IPS DF 6.9 (cell line): ENCODE measurements at regions not wholly inside any gene's neighbourhood (a gene's known extent, or its start where the extent isn't known, plus 50 kb on each side); places are given as distances from the start of the nearest gene placed in this dataset.

Source experiments
- DNase-seq: peaks from one replicate; pipeline ENCODE4 v3.0.0-alpha.2; 2013; ENCODE audit warnings: low read depth, low spot score
- H3K27ac ChIP-seq: one replicate; pipeline ENCODE4 v1.5.1; 2013; ENCODE audit warnings: low read length, control low read depth
- H3K27me3 ChIP-seq: 2 replicates; pipeline ENCODE4 v1.6.1; 2013; ENCODE audit warnings: mild to moderate bottlenecking, low read length; ENCODE audit not compliant: control insufficient read depth, insufficient read depth
- H3K36me3 ChIP-seq: 2 replicates; pipeline ENCODE4 v1.6.1; 2013; ENCODE audit warnings: low read length; ENCODE audit not compliant: control insufficient read depth, insufficient read depth
- H3K4me1 ChIP-seq: 2 replicates; pipeline ENCODE4 v1.6.1; 2013; ENCODE audit warnings: low read length; ENCODE audit not compliant: control insufficient read depth, insufficient read depth
- H3K4me3 ChIP-seq: 2 replicates; pipeline ENCODE4 v1.5.1; 2013; ENCODE audit warnings: mild to moderate bottlenecking, low read length
- H3K9me3 ChIP-seq: 2 replicates; pipeline ENCODE4 v1.6.1; 2013; ENCODE audit warnings: low read length, inconsistent platforms; ENCODE audit not compliant: control insufficient read depth, insufficient read depth
- WGBS: extraction: QIAGEN DNeasy Blood & Tissue Kit; methylation state at CpG from one replicate; pipeline ENCODE4 v1.1.7; 2013; ENCODE audit warnings: mixed read lengths, missing lambda C conversion rate; ENCODE audit not compliant: insufficient read length, insufficient coverage; 5-methylcytosine and 5-hydroxymethylcytosine counted together

DNA sequence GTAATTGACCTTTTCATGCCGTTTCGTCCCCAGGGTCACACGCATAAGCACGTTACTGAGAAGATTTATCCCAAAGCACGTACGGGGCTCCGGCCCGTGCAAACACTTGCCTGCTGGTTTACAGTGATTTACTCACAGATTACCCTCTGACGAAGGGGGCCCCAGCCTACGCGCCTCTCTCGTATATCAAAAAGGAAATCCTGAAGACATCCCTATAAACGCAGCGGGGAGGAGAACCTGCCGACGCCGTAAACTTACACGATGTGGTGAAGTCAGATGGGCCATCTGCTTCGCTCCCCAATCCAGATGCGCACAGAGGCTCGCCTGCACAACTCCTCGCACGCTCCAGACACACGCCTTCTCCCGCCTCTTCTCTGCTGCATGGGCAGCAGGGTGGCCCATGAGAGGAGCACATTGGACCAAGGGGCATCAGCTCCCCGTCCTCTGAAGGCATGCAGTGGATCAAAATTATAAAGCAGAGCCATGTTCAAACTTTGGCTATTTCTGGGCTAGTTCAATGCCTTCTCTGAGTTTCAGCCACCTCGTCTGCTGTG, 123.6 kb downstream of the MN1 start:
- H3K27me3 ChIP-seq, result no peaks in the 10 kb centered on the region
- H3K4me1 ChIP-seq, result peaks cover 6% of the 10 kb centered on the region
- no peak for DNase-seq
- H3K9me3 ChIP-seq, result no peaks in the 10 kb centered on the region
- no CpG with 5 or more reads among the region's 27 CpGs for WGBS
- H3K27ac ChIP-seq, result no peak overlapping the region
- peaks cover 5% of the 10 kb centered on the region; the same call in 1 of the 2 replicates for H3K36me3 ChIP-seq
- H3K4me3 ChIP-seq, result no peak overlapping the region

DNA sequence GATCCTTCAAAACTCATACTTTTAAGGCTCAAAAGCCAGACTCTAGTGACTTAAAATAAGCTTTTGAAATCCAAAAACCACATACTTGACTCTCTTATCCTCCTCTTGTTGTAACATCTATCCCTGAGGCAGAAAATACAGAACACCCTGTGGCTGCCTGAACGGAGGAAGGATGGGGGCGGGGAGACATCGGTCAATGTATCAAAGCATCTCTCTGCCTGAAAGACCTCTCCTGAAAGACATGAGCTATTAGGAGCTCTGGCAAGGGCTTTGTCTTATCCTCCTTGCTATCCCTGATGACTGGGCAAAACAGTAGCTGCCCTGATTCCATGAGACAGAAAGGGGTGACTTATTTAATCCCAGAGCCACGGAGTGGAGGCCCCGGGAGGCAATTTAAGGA, 122.4 kb downstream of the MN1 start:
- DNase-seq, result no peak
- Histone ChIP-seq H3K9me3 (no peaks in the 10 kb centered on the region), H3K27ac (no peak overlapping the region), H3K4me3 (no peak overlapping the region), H3K27me3 (no peaks in the 10 kb centered on the region), H3K4me1 (peaks cover 6% of the 10 kb centered on the region), H3K36me3 (peaks cover 5% of the 10 kb centered on the region; the same call in 1 of the 2 replicates)
- no CpG with 5 or more reads among the region's 5 CpGs for WGBS

DNA sequence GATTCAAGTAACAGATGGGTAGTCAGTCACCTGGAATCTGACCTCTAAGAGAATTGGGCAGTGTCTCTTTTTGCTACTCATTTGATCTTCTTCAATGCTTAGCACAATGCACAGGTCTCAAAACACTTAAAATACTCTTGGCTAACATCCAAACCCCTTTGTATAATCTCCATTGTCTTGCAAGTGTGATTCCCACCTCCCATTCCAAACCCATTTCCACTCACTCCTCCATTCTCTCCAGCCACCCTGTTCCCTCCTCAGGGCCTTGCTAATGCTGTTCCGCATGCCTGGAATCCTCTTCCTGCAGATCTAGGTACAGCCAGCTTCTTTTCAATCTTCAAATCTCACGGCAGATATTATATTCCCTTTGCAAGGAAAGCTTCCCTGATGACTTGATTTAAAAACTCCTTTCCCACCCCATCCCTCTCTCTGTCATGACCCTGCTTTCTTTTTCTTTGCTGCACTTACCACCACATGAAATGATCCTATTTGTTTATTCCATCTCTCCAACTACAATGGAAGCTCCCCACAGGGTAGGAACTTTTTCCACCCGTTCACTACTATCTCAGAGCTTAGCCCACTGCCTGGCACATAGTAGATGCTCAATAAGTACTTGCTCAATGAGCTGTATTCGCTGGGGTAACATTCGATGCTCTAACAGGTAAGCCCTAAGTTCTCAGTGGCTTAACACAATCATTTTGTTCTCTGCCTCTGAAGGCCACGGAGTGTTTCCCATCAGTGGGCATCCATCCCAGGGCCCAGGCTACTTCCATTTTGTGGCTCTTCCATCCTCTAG, 121.7 kb downstream of the MN1 start:
- DNase-seq, result no peak
- no CpG with 5 or more reads among the region's 6 CpGs for WGBS
- Histone ChIP-seq H3K4me1 (peaks cover 6% of the 10 kb centered on the region), H3K36me3 (peaks cover 5% of the 10 kb centered on the region; the same call in 1 of the 2 replicates), H3K4me3 (no peak overlapping the region), H3K27ac (no peak overlapping the region), H3K27me3 (no peaks in the 10 kb centered on the region), H3K9me3 (no peaks in the 10 kb centered on the region)

DNA sequence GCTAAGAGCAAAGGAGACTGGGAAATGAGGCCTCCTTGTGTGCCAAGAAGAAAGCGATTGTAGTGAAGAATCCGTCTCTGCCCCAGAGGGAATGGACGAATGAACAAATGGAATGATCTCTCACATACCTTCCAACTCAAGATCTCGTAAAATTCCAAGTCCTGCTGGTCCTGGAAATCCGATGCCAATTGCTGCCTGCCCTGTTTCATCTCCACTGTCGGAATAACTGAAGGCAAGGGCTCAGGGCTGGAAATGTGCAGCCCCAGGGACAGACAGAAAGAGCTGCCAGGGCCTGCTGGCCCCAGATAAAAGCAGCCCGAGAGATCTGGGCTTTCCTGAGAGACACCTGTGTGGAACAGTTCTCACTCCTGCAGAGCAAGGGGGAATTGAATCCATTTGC, 120.9 kb downstream of the MN1 start:
- no peaks in the 10 kb centered on the region for H3K9me3 ChIP-seq
- H3K27me3 ChIP-seq, result no peaks in the 10 kb centered on the region
- no peak for DNase-seq
- H3K27ac ChIP-seq, result no peak overlapping the region
- peaks cover 6% of the 10 kb centered on the region for H3K4me1 ChIP-seq
- no CpG with 5 or more reads among the region's 7 CpGs for WGBS
- 0 out of 2 replicates have a peak, but pooled peaks cover 5% of the 10 kb centered on the region for H3K36me3 ChIP-seq
- no peak overlapping the region for H3K4me3 ChIP-seq

DNA sequence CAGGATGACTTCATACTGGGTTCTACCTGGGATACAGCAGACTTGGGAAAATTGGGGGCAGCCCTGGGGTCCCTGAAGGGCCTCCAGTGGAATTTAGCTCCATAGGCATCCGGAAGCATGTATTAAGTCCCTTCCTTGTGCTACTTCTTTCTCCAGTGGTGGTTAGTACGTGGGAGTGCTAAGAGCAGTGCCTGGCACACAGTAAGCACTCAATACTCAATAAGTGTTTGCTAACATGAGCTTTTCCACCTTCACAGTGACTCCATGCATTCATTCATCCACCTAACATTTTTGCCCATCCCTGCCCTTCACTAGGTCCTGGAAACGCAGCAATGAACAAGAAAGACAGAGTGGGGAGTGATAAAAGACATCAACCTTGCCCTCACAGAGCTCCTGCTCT, 120.5 kb downstream of the MN1 start:
- no peak for DNase-seq
- Histone ChIP-seq H3K36me3 (0 out of 2 replicates have a peak, but pooled peaks cover 6% of the 10 kb centered on the region), H3K27ac (no peak overlapping the region), H3K4me3 (no peak overlapping the region), H3K4me1 (peaks cover 6% of the 10 kb centered on the region), H3K9me3 (no peaks in the 10 kb centered on the region), H3K27me3 (no peaks in the 10 kb centered on the region)
- WGBS, result no CpG with 5 or more reads among the region's 3 CpGs

DNA sequence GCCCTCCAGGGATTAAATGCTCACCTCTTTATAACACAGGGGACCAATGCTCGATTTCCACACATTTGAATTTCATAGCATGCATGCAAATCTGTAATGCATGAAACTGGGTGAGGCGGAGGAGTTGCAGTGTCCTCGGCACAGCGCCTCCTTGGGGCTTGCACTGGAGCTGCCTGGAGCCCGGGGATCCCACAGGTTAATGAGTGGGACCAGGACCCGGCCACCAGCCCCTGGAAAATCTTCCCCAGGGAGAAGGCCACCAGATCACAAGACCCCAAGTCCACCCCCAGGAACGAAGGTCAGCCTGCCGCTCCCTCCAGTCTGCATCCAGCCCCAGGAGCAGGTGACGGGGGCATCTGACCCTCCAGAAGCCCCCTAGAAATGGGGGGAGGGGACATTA, 119.1 kb downstream of the MN1 start:
- H3K36me3 ChIP-seq, result 0 out of 2 replicates have a peak, but pooled peaks cover 7% of the 10 kb centered on the region
- no peaks in the 10 kb centered on the region for H3K27me3 ChIP-seq
- no peak for DNase-seq
- no peak overlapping the region for H3K4me3 ChIP-seq
- no peaks in the 10 kb centered on the region for H3K9me3 ChIP-seq
- H3K27ac ChIP-seq, result no peak overlapping the region
- no CpG with 5 or more reads among the region's 9 CpGs for WGBS
- H3K4me1 ChIP-seq, result peaks cover 6% of the 10 kb centered on the region

DNA sequence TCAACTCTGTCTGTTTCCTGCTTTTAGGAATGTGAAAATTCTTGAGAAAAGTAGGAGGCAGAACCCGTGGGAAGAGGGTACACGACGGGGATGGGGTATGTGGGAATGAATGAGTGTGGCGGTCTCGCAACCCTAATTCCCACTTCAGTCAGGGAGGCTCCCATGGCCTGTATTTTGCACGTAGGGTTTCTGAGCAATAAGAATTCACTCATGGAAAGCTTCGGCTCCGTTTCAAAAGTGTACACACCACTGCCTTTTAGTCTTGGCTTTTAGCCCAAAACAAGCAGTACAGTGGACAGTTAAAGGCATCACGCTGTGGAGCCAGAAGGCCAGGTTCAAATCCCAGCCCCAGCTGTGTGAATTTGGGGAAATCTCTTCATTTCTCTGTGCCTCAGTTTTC, 116.7 kb downstream of the MN1 start:
- H3K9me3 ChIP-seq, result no peaks in the 10 kb centered on the region
- H3K27ac ChIP-seq, result no peak overlapping the region
- WGBS, result no CpG with 5 or more reads among the region's 9 CpGs
- peaks cover 4% of the 10 kb centered on the region; the same call in 1 of the 2 replicates for H3K4me1 ChIP-seq
- H3K36me3 ChIP-seq, result 0 out of 2 replicates have a peak, but pooled peaks cover 7% of the 10 kb centered on the region
- H3K27me3 ChIP-seq, result no peaks in the 10 kb centered on the region
- no peak for DNase-seq
- H3K4me3 ChIP-seq, result no peak overlapping the region

DNA sequence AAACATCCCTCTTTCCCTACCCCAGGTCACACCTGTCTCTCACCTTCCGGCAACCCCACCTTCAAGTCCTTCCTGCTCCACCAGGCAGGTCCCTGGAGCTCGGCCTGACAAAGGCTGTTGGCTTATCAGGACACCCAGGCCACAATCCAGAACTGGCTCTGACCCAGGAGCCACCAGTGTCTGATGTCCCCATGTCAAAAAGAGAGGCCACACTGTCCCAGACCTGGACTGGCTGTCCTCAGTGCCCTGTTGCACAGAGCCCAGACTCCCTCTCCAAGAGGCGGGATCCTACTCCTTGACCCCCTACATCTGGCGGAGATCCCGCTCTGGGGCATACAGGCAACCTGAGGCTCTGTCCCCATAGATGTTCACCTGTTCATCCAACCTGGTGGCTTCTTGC, 116.0 kb downstream of the MN1 start:
- no peak overlapping the region for H3K27ac ChIP-seq
- H3K4me1 ChIP-seq, result peaks cover 2% of the 10 kb centered on the region; the same call in 1 of the 2 replicates
- no peak for DNase-seq
- 0 out of 2 replicates have a peak, but pooled peaks cover 7% of the 10 kb centered on the region for H3K36me3 ChIP-seq
- H3K9me3 ChIP-seq, result no peaks in the 10 kb centered on the region
- no CpG with 5 or more reads among the region's 5 CpGs for WGBS
- H3K4me3 ChIP-seq, result no peak overlapping the region
- no peaks in the 10 kb centered on the region for H3K27me3 ChIP-seq

DNA sequence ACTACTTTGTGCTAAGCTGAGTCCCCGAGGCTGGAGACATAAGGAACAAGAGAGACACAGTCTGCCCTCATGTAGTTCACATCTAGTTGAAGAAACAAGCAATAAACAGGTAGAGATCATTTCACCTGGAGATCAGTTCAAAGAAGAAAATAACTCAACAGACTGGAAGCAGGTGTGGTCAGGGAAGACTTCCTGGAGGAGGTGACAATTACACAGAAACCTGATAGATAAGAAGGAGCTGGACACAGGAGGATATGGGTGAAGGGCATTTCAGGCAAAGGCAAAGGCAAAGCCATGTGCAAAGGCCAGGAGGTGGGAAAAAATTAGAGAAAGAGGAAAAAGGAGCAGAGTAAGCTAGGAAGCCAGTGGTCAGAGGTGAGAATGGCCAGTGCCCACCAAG, 115.6 kb downstream of the MN1 start:
- no peak for DNase-seq
- Histone ChIP-seq H3K27ac (no peak overlapping the region), H3K4me1 (0 out of 2 replicates have a peak, but pooled peaks cover 2% of the 10 kb centered on the region), H3K4me3 (no peak overlapping the region), H3K27me3 (no peaks in the 10 kb centered on the region), H3K36me3 (0 out of 2 replicates have a peak, but pooled peaks cover 7% of the 10 kb centered on the region), H3K9me3 (no peaks in the 10 kb centered on the region)
- WGBS, result no CpG with 5 or more reads among the region's 1 CpG

DNA sequence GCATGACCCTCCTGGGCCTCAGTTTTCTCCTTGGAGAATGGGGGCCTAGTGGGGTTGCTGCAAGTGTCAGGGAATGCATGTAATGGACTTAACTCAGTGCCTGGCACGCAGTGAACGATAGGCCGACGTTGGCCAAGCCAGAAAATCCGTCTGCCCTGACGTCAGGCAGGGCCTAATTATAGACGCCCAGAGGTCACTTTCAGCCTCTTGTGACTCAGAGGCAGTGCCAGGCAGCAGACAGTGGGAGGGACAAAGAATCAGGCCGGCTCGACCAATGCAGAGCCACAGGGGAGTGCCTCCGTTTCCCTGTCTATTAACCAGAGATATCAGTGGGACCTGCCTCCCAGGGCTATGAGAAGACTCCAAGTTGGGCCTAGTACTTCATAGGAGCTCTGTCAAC, 115.0 kb downstream of the MN1 start:
- Histone ChIP-seq H3K27ac (no peak overlapping the region), H3K27me3 (no peaks in the 10 kb centered on the region), H3K9me3 (no peaks in the 10 kb centered on the region), H3K4me3 (no peak overlapping the region), H3K4me1 (0 out of 2 replicates have a peak, but pooled peaks cover 2% of the 10 kb centered on the region), H3K36me3 (0 out of 2 replicates have a peak, but pooled peaks cover 7% of the 10 kb centered on the region)
- WGBS, result no CpG with 5 or more reads among the region's 10 CpGs
- no peak for DNase-seq
